NCI-H1694 treated with DMSO at 0.1 percent for 48 hours (cell line): ENCODE measurements at regions not wholly inside any gene's neighbourhood (a gene's known extent, or its start where the extent isn't known, plus 50 kb on each side); places are given as distances from the start of the nearest gene placed in this dataset.

Source experiments
- DNase-seq: peaks from one replicate; lab custom pipeline; 2025; lab: John Stamatoyannopoulos, UW

GRCh38 chr14:94960285-94961001, 190.5 kb upstream of the GSC start:
- no peak for DNase-seq

GRCh38 chr14:94953541-94954260, 183.8 kb upstream of the GSC start:
- DNase-seq: no peak

GRCh38 chr14:94952097-94952496, 182.2 kb upstream of the GSC start:
- no peak for DNase-seq

- DNase-seq: no peak
Observed at GRCh38 chr14:94946244-94946643, 176.3 kb upstream of the GSC start.

- no peak for DNase-seq
Observed at GRCh38 chr14:94945615-94946014, 175.7 kb upstream of the GSC start.

GRCh38 chr14:94944636-94945258, 174.8 kb upstream of the GSC start:
- DNase-seq: no peak

- DNase-seq: no peak
Observed at GRCh38 chr14:94942601-94943000, 172.7 kb upstream of the GSC start.

- no peak for DNase-seq
Observed at GRCh38 chr14:94941311-94941710, 171.4 kb upstream of the GSC start.

GRCh38 chr14:94940263-94940993, 170.5 kb upstream of the GSC start:
- peak; percentile 31 for DNase-seq

GRCh38 chr14:94938016-94938415, 168.1 kb upstream of the GSC start:
- DNase-seq: no peak

- peak; percentile 31 for DNase-seq
Observed at GRCh38 chr14:94936901-94937685, 167.2 kb upstream of the GSC start.

- DNase-seq: peak; percentile 99
Observed at GRCh38 chr14:94936401-94936892, 166.5 kb upstream of the GSC start.

GRCh38 chr14:94935706-94936300, 165.9 kb upstream of the GSC start:
- DNase-seq: no peak

GRCh38 chr14:94934276-94934810, 164.4 kb upstream of the GSC start:
- no peak for DNase-seq

- DNase-seq: no peak
Observed at GRCh38 chr14:94933486-94933885, 163.6 kb upstream of the GSC start.

- DNase-seq: no peak
Observed at GRCh38 chr14:94932589-94932988, 162.7 kb upstream of the GSC start.

GRCh38 chr14:94930690-94931089, 160.8 kb upstream of the GSC start:
- DNase-seq: no peak

GRCh38 chr14:94929354-94929753, 159.4 kb upstream of the GSC start:
- DNase-seq: no peak

GRCh38 chr14:94926176-94926575, 156.3 kb upstream of the GSC start:
- no peak for DNase-seq

- DNase-seq: no peak
Observed at GRCh38 chr14:94925416-94926173, 155.7 kb upstream of the GSC start.
